Activated CD8-positive, alpha-beta memory T cell treated with anti-CD3 and anti-CD28 coated beads, Interleukin-2, amount 50 U/mL, for 4 hours (primary cell): ENCODE measurements at regions not wholly inside any gene's neighbourhood (a gene's known extent, or its start where the extent isn't known, plus 50 kb on each side); places are given as distances from the start of the nearest gene placed in this dataset.

Source experiments
- DNase-seq: peaks from one replicate; pipeline ENCODE4 v3.0.0-alpha.2; 2020

GRCh38 chr2:111633189-111633588, 250.8 kb downstream of the ANAPC1 start:
- no peak for DNase-seq

GRCh38 chr2:111633643-111634042, 250.3 kb downstream of the ANAPC1 start:
- no peak for DNase-seq

- no peak for DNase-seq
These were observed 249.8 kb downstream of the ANAPC1 start for GRCh38 chr2:111634050-111634794.

- DNase-seq, result no peak
These were observed 248.9 kb downstream of the ANAPC1 start for GRCh38 chr2:111634995-111635538.

- no peak for DNase-seq
These were observed 247.1 kb downstream of the ANAPC1 start for GRCh38 chr2:111636905-111637304.

GRCh38 chr2:111638274-111638877, 245.6 kb downstream of the ANAPC1 start:
- no peak for DNase-seq

- DNase-seq, result no peak
These were observed 243.5 kb downstream of the ANAPC1 start for GRCh38 chr2:111640480-111640879.

GRCh38 chr2:111642586-111643327, 241.2 kb downstream of the ANAPC1 start:
- no peak for DNase-seq

GRCh38 chr2:111643759-111644158, 240.2 kb downstream of the ANAPC1 start:
- no peak for DNase-seq

GRCh38 chr2:111647359-111647758, 236.6 kb downstream of the ANAPC1 start:
- DNase-seq, result no peak

GRCh38 chr2:111652038-111652437, 232.0 kb downstream of the ANAPC1 start:
- DNase-seq, result no peak

- no peak for DNase-seq
These were observed 231.3 kb downstream of the ANAPC1 start for GRCh38 chr2:111652681-111653080.

GRCh38 chr2:111653103-111653624, 230.8 kb downstream of the ANAPC1 start:
- DNase-seq, result no peak

GRCh38 chr2:111653913-111654312, 230.1 kb downstream of the ANAPC1 start:
- DNase-seq, result no peak

- DNase-seq, result no peak
These were observed 229.2 kb downstream of the ANAPC1 start for GRCh38 chr2:111654829-111655228.

GRCh38 chr2:111656436-111656835, 227.6 kb downstream of the ANAPC1 start:
- no peak for DNase-seq

- DNase-seq, result no peak
These were observed 227.1 kb downstream of the ANAPC1 start for GRCh38 chr2:111656894-111657293.

GRCh38 chr2:111657351-111657975, 226.5 kb downstream of the ANAPC1 start:
- DNase-seq, result no peak

- no peak for DNase-seq
These were observed 224.3 kb downstream of the ANAPC1 start for GRCh38 chr2:111659361-111660333.

GRCh38 chr2:111660811-111661210, 223.2 kb downstream of the ANAPC1 start:
- DNase-seq, result no peak

GRCh38 chr2:111661286-111661940, 222.6 kb downstream of the ANAPC1 start:
- no peak for DNase-seq
